Sigmoid colon (tissue), 3 donors: ENCODE measurements at regions not wholly inside any gene's neighbourhood (a gene's known extent, or its start where the extent isn't known, plus 50 kb on each side); places are given as distances from the start of the nearest gene placed in this dataset.

Experiments used
- POLR2A ChIP-seq, 2 donors: fragments of 450-650 bp; IDR thresholded peaks; one replicate each; pipeline ENCODE4 v1.6.1; 2016; ENCODE audit warnings: antibody characterized with exemption in 2 of 2, mild to moderate bottlenecking in 2 of 2, moderate library complexity in 2 of 2
- TF ChIP-seq, protein P1 (sequence below), 4 experiments: fragments of 450-650 bp in 3 of 4; fragments of 200-600 bp in 1 of 4; IDR thresholded peaks; one replicate each; pipeline ENCODE4 v1.5.1; 2016 to 2019; ENCODE audit warnings: antibody characterized with exemption in 4 of 4, mild to moderate bottlenecking in 3 of 4, moderate library complexity in 2 of 4

DNA sequence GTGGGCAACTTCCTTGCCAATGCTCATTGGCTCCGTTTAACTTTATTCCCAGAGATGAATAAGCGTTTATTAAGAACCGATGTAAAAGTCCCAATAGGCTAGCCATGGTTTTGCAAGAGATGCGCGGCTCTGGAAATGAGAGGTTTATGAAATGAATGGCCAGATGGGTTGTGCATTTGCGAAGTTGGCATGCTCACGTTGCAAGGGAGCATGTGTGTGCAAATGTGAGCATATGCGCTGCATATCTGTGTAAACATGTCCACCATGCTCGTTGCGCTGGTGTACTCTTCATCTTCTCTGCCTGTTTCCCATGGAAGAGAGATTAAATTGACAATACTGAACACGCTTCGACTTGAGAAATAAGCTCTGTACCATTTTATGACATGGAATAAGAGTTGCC is 848.6 kb upstream of the RBFOX1 start:
- TF ChIP-seq, protein P1, sequence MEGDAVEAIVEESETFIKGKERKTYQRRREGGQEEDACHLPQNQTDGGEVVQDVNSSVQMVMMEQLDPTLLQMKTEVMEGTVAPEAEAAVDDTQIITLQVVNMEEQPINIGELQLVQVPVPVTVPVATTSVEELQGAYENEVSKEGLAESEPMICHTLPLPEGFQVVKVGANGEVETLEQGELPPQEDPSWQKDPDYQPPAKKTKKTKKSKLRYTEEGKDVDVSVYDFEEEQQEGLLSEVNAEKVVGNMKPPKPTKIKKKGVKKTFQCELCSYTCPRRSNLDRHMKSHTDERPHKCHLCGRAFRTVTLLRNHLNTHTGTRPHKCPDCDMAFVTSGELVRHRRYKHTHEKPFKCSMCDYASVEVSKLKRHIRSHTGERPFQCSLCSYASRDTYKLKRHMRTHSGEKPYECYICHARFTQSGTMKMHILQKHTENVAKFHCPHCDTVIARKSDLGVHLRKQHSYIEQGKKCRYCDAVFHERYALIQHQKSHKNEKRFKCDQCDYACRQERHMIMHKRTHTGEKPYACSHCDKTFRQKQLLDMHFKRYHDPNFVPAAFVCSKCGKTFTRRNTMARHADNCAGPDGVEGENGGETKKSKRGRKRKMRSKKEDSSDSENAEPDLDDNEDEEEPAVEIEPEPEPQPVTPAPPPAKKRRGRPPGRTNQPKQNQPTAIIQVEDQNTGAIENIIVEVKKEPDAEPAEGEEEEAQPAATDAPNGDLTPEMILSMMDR (IDR thresholded peaks at IDR 0.05): no peak
- no peak for TF ChIP-seq POLR2A (IDR thresholded peaks at IDR 0.05)
